ENCODE measurements at regions not wholly inside any gene's neighbourhood (a gene's known extent, or its start where the extent isn't known, plus 50 kb on each side); places are given as distances from the start of the nearest gene placed in this dataset.

GRCh38 chr5:133686566-133686965, 74.2 kb upstream of the FSTL4 start:
- no peaks in the 10 kb centered on the region for H3K9me3 ChIP-seq (ENCODE audit: low read depth, low read length, poor library complexity, severe bottlenecking)
- POLR2A ChIA-PET (ENCODE audit: low non-redundant PET) = no interaction called here
- TF ChIP-seq CTCF (conservative IDR thresholded peaks at IDR 0.05; ENCODE audit: low read depth, low read length) (no peak), EZH2 (IDR thresholded peaks at IDR 0.05; ENCODE audit: borderline replicate concordance, low read depth, low read length, poor library complexity, severe bottlenecking) (no peak)
- no peak overlapping the region for H3K4me3 ChIP-seq (ENCODE audit: low read depth, low read length, poor library complexity, severe bottlenecking)
- CTCF ChIA-PET = no interaction called here
- no peak for DNase-seq (ENCODE audit: low spot score)
- H3K27me3 ChIP-seq (replicated peaks; ENCODE audit: insufficient read depth, low read depth, low read length, poor library complexity) = peaks cover 24% of the 10 kb centered on the region
- H3K36me3 ChIP-seq (ENCODE audit: insufficient read depth, low read length, poor library complexity, severe bottlenecking) = no peaks in the 10 kb centered on the region
- intact Hi-C loops (cut with micrococcal nuclease; ENCODE audit: unreplicated experiment) = no loop called here
- no peaks in the 10 kb centered on the region for H3K4me1 ChIP-seq (ENCODE audit: insufficient read depth, low read length, poor library complexity, severe bottlenecking)
- no peak overlapping the region for H3K27ac ChIP-seq (ENCODE audit: low read depth, low read length, poor library complexity, severe bottlenecking)
- BruUV-seq (replicated peaks) = no TSS peak

- intact Hi-C loops (cut with micrococcal nuclease; ENCODE audit: unreplicated experiment) = no loop called here
- no peak for TF ChIP-seq CTCF (conservative IDR thresholded peaks at IDR 0.05; ENCODE audit: low read depth, low read length)
- TF ChIP-seq EZH2 (IDR thresholded peaks at IDR 0.05; ENCODE audit: borderline replicate concordance, low read depth, low read length, poor library complexity, severe bottlenecking) = no peak
- POLR2A ChIA-PET (ENCODE audit: low non-redundant PET) = no interaction called here
- no TSS peak for BruUV-seq (replicated peaks)
- Histone ChIP-seq H3K4me3 (ENCODE audit: low read depth, low read length, poor library complexity, severe bottlenecking) (no peak overlapping the region), H3K27ac (ENCODE audit: low read depth, low read length, poor library complexity, severe bottlenecking) (no peak overlapping the region), H3K36me3 (ENCODE audit: insufficient read depth, low read length, poor library complexity, severe bottlenecking) (no peaks in the 10 kb centered on the region), H3K4me1 (ENCODE audit: insufficient read depth, low read length, poor library complexity, severe bottlenecking) (no peaks in the 10 kb centered on the region), H3K27me3 (replicated peaks; ENCODE audit: insufficient read depth, low read depth, low read length, poor library complexity) (peaks cover 14% of the 10 kb centered on the region), H3K9me3 (ENCODE audit: low read depth, low read length, poor library complexity, severe bottlenecking) (no peaks in the 10 kb centered on the region)
- CTCF ChIA-PET = no interaction called here
- no peak for DNase-seq (ENCODE audit: low spot score)
Observed at GRCh38 chr5:133685402-133686018, 73.2 kb upstream of the FSTL4 start.

GRCh38 chr5:133683646-133684596, 71.6 kb upstream of the FSTL4 start:
- H3K27ac ChIP-seq (ENCODE audit: low read depth, low read length, poor library complexity, severe bottlenecking) = no peak overlapping the region
- no peaks in the 10 kb centered on the region for H3K4me1 ChIP-seq (ENCODE audit: insufficient read depth, low read length, poor library complexity, severe bottlenecking)
- BruUV-seq (replicated peaks) = no TSS peak
- DNase-seq (ENCODE audit: low spot score) = no peak
- peaks cover 3% of the 10 kb centered on the region for H3K27me3 ChIP-seq (replicated peaks; ENCODE audit: insufficient read depth, low read depth, low read length, poor library complexity)
- H3K9me3 ChIP-seq (ENCODE audit: low read depth, low read length, poor library complexity, severe bottlenecking) = no peaks in the 10 kb centered on the region
- H3K36me3 ChIP-seq (ENCODE audit: insufficient read depth, low read length, poor library complexity, severe bottlenecking) = no peaks in the 10 kb centered on the region
- no peak overlapping the region for H3K4me3 ChIP-seq (ENCODE audit: low read depth, low read length, poor library complexity, severe bottlenecking)
- CTCF ChIA-PET = no interaction called here
- POLR2A ChIA-PET (ENCODE audit: low non-redundant PET) = no interaction called here
- TF ChIP-seq EZH2 (IDR thresholded peaks at IDR 0.05; ENCODE audit: borderline replicate concordance, low read depth, low read length, poor library complexity, severe bottlenecking) (no peak), CTCF (conservative IDR thresholded peaks at IDR 0.05; ENCODE audit: low read depth, low read length) (no peak)
- intact Hi-C loops (cut with micrococcal nuclease; ENCODE audit: unreplicated experiment) = no loop called here
